GM12878 (cell line): ENCODE measurements at regions not wholly inside any gene's neighbourhood (a gene's known extent, or its start where the extent isn't known, plus 50 kb on each side); places are given as distances from the start of the nearest gene placed in this dataset.

Source experiments
- ATAC-seq: fragments of 200-7000 bp; cut with Tn5 transposase; 3 replicates; pipeline ENCODE4 v1.9.1; 2020; ENCODE audit warnings: mild to moderate bottlenecking, moderate library complexity
- BruUV-seq: library from RNA; stranded (reverse); fragments of 400-500 nt; replicated peaks from 2 replicates; lab custom pipeline; 2021; lab: Mats Ljungman, UMichigan
- CTCF ChIA-PET: fragments of 300-600 bp; sonication (Branson Sonifier 250); formaldehyde crosslinking; extraction: SDS; loops from one replicate; lab custom pipeline; 2021; ENCODE audit warnings: inconsistent platforms; lab: Yijun Ruan, JAX
- POLR2A ChIA-PET: fragments of 350-600 bp; formaldehyde crosslinking; extraction: SDS; loops from one replicate; lab custom pipeline; 2021; ENCODE audit warnings: inconsistent platforms; lab: Charles Lee
- RAD21 ChIA-PET: fragments of 300-600 bp; sonication (Branson Sonifier 250); formaldehyde crosslinking; loops from one replicate; lab custom pipeline; 2023; ENCODE audit warnings: antibody characterized with exemption; ENCODE audit not compliant: unreplicated experiment; lab: Charles Lee
- SMC1A ChIA-PET: fragments of 300-600 bp; sonication (Branson Sonifier 250); formaldehyde crosslinking; loops from one replicate; lab custom pipeline; 2023; ENCODE audit not compliant: unreplicated experiment, uncharacterized antibody; lab: Charles Lee
- DNase-seq: peaks from one replicate; pipeline ENCODE4 v3.0.0-alpha.2; 2011; ENCODE audit warnings: low read depth, low spot score
- FAIRE-seq: peaks from 3 replicates; lab custom pipeline; 2011; peaks lifted over from hg19 to GRCh38; lab: Jason Lieb, UNC
- H2AFZ ChIP-seq: 2 replicates; pipeline ENCODE4 v1.6.0; 2011; ENCODE audit warnings: low read depth, low read length, control low read depth; ENCODE audit not compliant: control insufficient read depth
- H3K27ac ChIP-seq: 2 replicates; pipeline ENCODE4 v1.5.1; 2011; ENCODE audit warnings: control low read depth; ENCODE audit not compliant: control insufficient read depth, insufficient read depth
- H3K27me3 ChIP-seq, 2 experiments: replicated peaks in 1 of 2; 2 replicates each; pipeline versions ENCODE4 v1.6.0 to v1.6.1; 2011; ENCODE audit warnings: low read length in 1 of 2; ENCODE audit not compliant: control insufficient read depth in 2 of 2, insufficient read depth in 2 of 2
- H3K36me3 ChIP-seq, 2 experiments: 2 replicates each; pipeline ENCODE4 v1.5.1; 2011; ENCODE audit warnings: low read length in 1 of 2; ENCODE audit not compliant: control insufficient read depth in 2 of 2, insufficient read depth in 2 of 2
- H3K4me1 ChIP-seq: 2 replicates; pipeline ENCODE4 v1.6.1; 2011; ENCODE audit warnings: mild to moderate bottlenecking, low read length, moderate library complexity, mixed read lengths; ENCODE audit not compliant: control insufficient read depth, insufficient read depth
- H3K4me2 ChIP-seq: 2 replicates; pipeline ENCODE4 v1.6.0; 2011; ENCODE audit warnings: control low read depth; ENCODE audit not compliant: control insufficient read depth, insufficient read depth
- H3K4me3 ChIP-seq: fragments of 200-600 bp; sonication (generic); 2 replicates; pipeline ENCODE4 v1.5.1; 2016
- H3K79me2 ChIP-seq: 2 replicates; pipeline ENCODE4 v1.6.0; 2011; ENCODE audit warnings: low read length; ENCODE audit not compliant: control insufficient read depth, insufficient read depth
- H3K9ac ChIP-seq: 2 replicates; pipeline ENCODE4 v1.8.0; 2011; ENCODE audit warnings: low read length, control low read depth, mixed read lengths; ENCODE audit not compliant: control insufficient read depth, insufficient read depth
- H3K9me3 ChIP-seq: replicated peaks from 3 replicates; pipeline ENCODE4 v1.5.1; 2011; ENCODE audit warnings: mild to moderate bottlenecking, low read length; ENCODE audit not compliant: control insufficient read depth, insufficient read depth
- H4K20me1 ChIP-seq: 2 replicates; pipeline ENCODE4 v1.6.0; 2011; ENCODE audit not compliant: control insufficient read depth, insufficient read depth
- CEBPB ChIP-seq, 2 experiments: fragments of 150-350 bp in 1 of 2; IDR thresholded peaks; 2 replicates each; pipeline ENCODE4 v1.6.1; 2012 to 2014; ENCODE audit warnings: low read depth in 2 of 2, low read length in 2 of 2, borderline replicate concordance in 1 of 2, inconsistent platforms in 1 of 2
- HDAC6 ChIP-seq: fragments of 200-600 bp; sonication (generic); IDR thresholded peaks from one replicate; pipeline ENCODE4 v1.8.0; 2017; ENCODE audit warnings: antibody characterized with exemption; ENCODE audit not compliant: unreplicated experiment
- SRF ChIP-seq, 2 experiments: IDR thresholded peaks; 2 replicates each; pipeline ENCODE4 v1.6.1; 2011; ENCODE audit warnings: low read depth in 2 of 2, low read length in 2 of 2, mild to moderate bottlenecking in 1 of 2, moderate library complexity in 1 of 2
- TAF1 ChIP-seq: IDR thresholded peaks from 2 replicates; pipeline ENCODE4 v1.6.1; 2011; ENCODE audit warnings: mild to moderate bottlenecking, low read depth, low read length, borderline replicate concordance
- ZZZ3 ChIP-seq: IDR thresholded peaks from 2 replicates; pipeline ENCODE4 v1.6.1; 2011; ENCODE audit warnings: low read depth; ENCODE audit not compliant: control insufficient read depth, insufficient read length
- WGBS: methylation state at CpG from one replicate; pipeline ENCODE4 v1.1.6; 2016; ENCODE audit warnings: low lambda C conversion rate; ENCODE audit not compliant: insufficient replicate concordance, insufficient coverage; ENCODE audit errors: missing lambda C conversion rate; 5-methylcytosine and 5-hydroxymethylcytosine counted together
- in situ Hi-C: fragments of 300-500 bp; cut with MboI; formaldehyde crosslinking; loops from 9 replicates; pipeline ENCODE4 v1.14.3; 2018; ENCODE audit warnings: mixed read lengths
- intact Hi-C: fragments of 100-400 bp; cut with micrococcal nuclease; formaldehyde crosslinking; loops from one replicate; pipeline ENCODE4 v1.14.2; 2022; ENCODE audit not compliant: unreplicated experiment
- TF ChIP-seq, protein P1 (sequence below): IDR thresholded peaks from 2 replicates; pipeline ENCODE4 v1.6.1; 2012; ENCODE audit warnings: improper control_type of control experiment, low read depth, low read length; ENCODE audit not compliant: insufficient replicate concordance
- TF ChIP-seq, protein P2 (sequence below): fragments of 450-650 bp; IDR thresholded peaks from 2 replicates; pipeline ENCODE4 v1.6.1; 2017; ENCODE audit warnings: mild to moderate bottlenecking, low read depth, inconsistent platforms; ENCODE audit not compliant: poor library complexity, severe bottlenecking
- TF ChIP-seq, protein P3 (sequence below): IDR thresholded peaks from 2 replicates; pipeline ENCODE4 v1.6.1; 2011; ENCODE audit warnings: borderline replicate concordance, low read depth, mild to moderate bottlenecking, moderate library complexity, low read length; ENCODE audit not compliant: insufficient read depth, poor library complexity, severe bottlenecking

DNA sequence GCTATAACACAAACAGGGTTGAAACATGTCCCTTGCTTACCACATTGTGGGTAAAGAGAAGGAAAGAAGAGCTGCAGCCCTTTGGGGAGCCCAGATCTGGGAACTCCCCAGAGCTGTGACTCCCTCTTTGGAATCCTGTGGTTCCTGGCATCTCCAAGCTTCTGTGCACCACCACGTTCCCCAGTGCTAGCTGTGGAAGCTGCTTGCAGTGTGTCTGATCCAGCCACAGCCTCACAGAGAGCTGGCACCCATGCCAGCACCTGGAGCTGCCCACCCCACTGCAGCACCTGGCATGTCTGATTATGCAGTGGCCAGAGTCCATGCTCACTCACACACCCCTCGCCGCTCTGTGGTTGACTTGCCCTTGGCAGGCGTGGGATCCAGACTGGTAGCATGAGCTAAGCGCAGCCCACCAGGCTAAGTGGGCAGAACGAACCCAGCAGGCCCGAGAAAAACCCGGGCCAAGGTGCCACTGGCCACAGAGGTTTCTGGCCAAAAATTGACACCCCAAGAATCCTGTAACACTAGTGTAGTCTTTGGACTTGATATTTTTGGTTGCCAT lies 252.6 kb upstream of the KCNJ16 start:
- no peak for ATAC-seq
- CTCF ChIA-PET, result interaction anchor here (0.6 to 1.2 kb wide), 4 partner anchors 9 to 213 kb away, joined by 3 read pairs; no protein-coding TSS in a partner anchor
- BruUV-seq, result no TSS peak

DNA sequence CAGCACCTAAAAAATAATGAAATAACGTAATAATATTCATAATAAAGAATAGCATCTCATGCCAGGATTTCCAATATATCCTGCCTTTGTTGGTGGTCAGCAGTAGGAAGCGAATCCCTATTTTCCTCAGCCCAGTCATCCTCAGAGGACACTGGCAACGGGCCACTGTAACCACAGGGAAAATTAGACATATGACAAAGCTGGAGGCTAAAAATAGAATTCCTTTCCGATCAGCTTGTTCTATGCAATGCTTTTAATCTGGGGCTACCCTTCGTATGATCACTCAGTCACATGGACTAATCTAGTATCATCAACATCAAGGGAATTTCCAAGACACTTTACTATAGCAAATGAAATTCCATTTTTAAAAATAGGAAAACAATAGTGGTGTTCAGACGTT lies 246.9 kb upstream of the KCNJ16 start:
- ATAC-seq (no peak), DNase-seq (no peak), FAIRE-seq (no peak)
- no TSS peak for BruUV-seq
- no peaks in the 10 kb centered on the region for H3K79me2 ChIP-seq
- 10% methylated on average over 6 of the region's 6 CpGs for WGBS
- H3K4me3 ChIP-seq, result no peak overlapping the region
- intact Hi-C loops, result no loop called here
- RAD21 ChIA-PET, result no interaction called here
- no peak overlapping the region for H3K4me2 ChIP-seq
- no peaks in the 10 kb centered on the region for H3K36me3 ChIP-seq
- no peaks in the 10 kb centered on the region for H3K9me3 ChIP-seq
- POLR2A ChIA-PET, result no interaction called here
- no peak overlapping the region for H3K27ac ChIP-seq
- no peak overlapping the region for H3K9ac ChIP-seq
- SMC1A ChIA-PET, result interaction anchor here (1.1 kb wide), 1 partner anchor 40 kb away, joined by 3 read pairs; no protein-coding TSS in a partner anchor
- in situ Hi-C loops, result no loop called here
- CTCF ChIA-PET, result no interaction called here
- H3K27me3 ChIP-seq, result no peaks in the 10 kb centered on the region
- no peaks in the 10 kb centered on the region for H4K20me1 ChIP-seq
- no peaks in the 10 kb centered on the region for H3K4me1 ChIP-seq
- H2AFZ ChIP-seq, result no peak overlapping the region
- TF ChIP-seq, protein P1, sequence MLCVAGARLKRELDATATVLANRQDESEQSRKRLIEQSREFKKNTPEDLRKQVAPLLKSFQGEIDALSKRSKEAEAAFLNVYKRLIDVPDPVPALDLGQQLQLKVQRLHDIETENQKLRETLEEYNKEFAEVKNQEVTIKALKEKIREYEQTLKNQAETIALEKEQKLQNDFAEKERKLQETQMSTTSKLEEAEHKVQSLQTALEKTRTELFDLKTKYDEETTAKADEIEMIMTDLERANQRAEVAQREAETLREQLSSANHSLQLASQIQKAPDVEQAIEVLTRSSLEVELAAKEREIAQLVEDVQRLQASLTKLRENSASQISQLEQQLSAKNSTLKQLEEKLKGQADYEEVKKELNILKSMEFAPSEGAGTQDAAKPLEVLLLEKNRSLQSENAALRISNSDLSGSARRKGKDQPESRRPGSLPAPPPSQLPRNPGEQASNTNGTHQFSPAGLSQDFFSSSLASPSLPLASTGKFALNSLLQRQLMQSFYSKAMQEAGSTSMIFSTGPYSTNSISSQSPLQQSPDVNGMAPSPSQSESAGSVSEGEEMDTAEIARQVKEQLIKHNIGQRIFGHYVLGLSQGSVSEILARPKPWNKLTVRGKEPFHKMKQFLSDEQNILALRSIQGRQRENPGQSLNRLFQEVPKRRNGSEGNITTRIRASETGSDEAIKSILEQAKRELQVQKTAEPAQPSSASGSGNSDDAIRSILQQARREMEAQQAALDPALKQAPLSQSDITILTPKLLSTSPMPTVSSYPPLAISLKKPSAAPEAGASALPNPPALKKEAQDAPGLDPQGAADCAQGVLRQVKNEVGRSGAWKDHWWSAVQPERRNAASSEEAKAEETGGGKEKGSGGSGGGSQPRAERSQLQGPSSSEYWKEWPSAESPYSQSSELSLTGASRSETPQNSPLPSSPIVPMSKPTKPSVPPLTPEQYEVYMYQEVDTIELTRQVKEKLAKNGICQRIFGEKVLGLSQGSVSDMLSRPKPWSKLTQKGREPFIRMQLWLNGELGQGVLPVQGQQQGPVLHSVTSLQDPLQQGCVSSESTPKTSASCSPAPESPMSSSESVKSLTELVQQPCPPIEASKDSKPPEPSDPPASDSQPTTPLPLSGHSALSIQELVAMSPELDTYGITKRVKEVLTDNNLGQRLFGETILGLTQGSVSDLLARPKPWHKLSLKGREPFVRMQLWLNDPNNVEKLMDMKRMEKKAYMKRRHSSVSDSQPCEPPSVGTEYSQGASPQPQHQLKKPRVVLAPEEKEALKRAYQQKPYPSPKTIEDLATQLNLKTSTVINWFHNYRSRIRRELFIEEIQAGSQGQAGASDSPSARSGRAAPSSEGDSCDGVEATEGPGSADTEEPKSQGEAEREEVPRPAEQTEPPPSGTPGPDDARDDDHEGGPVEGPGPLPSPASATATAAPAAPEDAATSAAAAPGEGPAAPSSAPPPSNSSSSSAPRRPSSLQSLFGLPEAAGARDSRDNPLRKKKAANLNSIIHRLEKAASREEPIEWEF, result no peak
- no peak for TF ChIP-seq ZZZ3
- TF ChIP-seq, protein P2, sequence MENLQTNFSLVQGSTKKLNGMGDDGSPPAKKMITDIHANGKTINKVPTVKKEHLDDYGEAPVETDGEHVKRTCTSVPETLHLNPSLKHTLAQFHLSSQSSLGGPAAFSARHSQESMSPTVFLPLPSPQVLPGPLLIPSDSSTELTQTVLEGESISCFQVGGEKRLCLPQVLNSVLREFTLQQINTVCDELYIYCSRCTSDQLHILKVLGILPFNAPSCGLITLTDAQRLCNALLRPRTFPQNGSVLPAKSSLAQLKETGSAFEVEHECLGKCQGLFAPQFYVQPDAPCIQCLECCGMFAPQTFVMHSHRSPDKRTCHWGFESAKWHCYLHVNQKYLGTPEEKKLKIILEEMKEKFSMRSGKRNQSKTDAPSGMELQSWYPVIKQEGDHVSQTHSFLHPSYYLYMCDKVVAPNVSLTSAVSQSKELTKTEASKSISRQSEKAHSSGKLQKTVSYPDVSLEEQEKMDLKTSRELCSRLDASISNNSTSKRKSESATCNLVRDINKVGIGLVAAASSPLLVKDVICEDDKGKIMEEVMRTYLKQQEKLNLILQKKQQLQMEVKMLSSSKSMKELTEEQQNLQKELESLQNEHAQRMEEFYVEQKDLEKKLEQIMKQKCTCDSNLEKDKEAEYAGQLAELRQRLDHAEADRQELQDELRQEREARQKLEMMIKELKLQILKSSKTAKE, result no peak
- TF ChIP-seq TAF1, result no peak

More for the DNA sequence above, 252.6 kb upstream of the KCNJ16 start:
- Histone ChIP-seq H3K9me3 (no peaks in the 10 kb centered on the region), H3K27ac (no peak overlapping the region), H3K4me3 (no peak overlapping the region), H2AFZ (no peak overlapping the region), H3K9ac (no peak overlapping the region), H3K27me3 (no peaks in the 10 kb centered on the region), H3K79me2 (no peaks in the 10 kb centered on the region), H4K20me1 (no peaks in the 10 kb centered on the region), H3K4me1 (no peaks in the 10 kb centered on the region), H3K4me2 (no peak overlapping the region), H3K36me3 (no peaks in the 10 kb centered on the region)
- WGBS, result 17% methylated on average over 8 of the region's 8 CpGs
- intact Hi-C loops, result no loop called here
- TF ChIP-seq HDAC6 (no peak), SRF (IDR thresholded peaks at IDR 0.05; ENCODE audit: low read depth in 2 of 2, low read length in 2 of 2) (no peak), CEBPB (IDR thresholded peaks at IDR 0.05; ENCODE audit: borderline replicate concordance in 1 of 2, low read depth in 2 of 2, low read length in 2 of 2) (no peak)
- TF ChIP-seq, protein P3, sequence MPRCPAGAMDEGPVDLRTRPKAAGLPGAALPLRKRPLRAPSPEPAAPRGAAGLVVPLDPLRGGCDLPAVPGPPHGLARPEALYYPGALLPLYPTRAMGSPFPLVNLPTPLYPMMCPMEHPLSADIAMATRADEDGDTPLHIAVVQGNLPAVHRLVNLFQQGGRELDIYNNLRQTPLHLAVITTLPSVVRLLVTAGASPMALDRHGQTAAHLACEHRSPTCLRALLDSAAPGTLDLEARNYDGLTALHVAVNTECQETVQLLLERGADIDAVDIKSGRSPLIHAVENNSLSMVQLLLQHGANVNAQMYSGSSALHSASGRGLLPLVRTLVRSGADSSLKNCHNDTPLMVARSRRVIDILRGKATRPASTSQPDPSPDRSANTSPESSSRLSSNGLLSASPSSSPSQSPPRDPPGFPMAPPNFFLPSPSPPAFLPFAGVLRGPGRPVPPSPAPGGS, result no peak
- POLR2A ChIA-PET, result no interaction called here
- RAD21 ChIA-PET, result no interaction called here
- no peak for FAIRE-seq
- DNase-seq, result no peak
- SMC1A ChIA-PET, result interaction anchor here (1.5 kb wide), 1 partner anchor 8 kb away, joined by 6 read pairs; no protein-coding TSS in a partner anchor
- in situ Hi-C loops, result no loop called here
